Skeletal muscle satellite cell (primary cell): ENCODE measurements at regions not wholly inside any gene's neighbourhood (a gene's known extent, or its start where the extent isn't known, plus 50 kb on each side); places are given as distances from the start of the nearest gene placed in this dataset.
"Not testable (repeated sequence)": the region's sequence is repeated elsewhere in the genome, so short reads cannot be mapped to it uniquely, and the experiment has no call there.

Source experiments
- H3K27me3 ChIP-seq: 2 replicates; pipeline ENCODE4 v1.7.0; 2013; ENCODE audit warnings: low read length; ENCODE audit not compliant: control insufficient read depth, insufficient read depth
- H3K36me3 ChIP-seq: 2 replicates; pipeline ENCODE4 v1.7.0; 2013; ENCODE audit warnings: mild to moderate bottlenecking, control low read depth, low read length; ENCODE audit not compliant: insufficient read depth
- H3K4me1 ChIP-seq: 2 replicates; pipeline ENCODE4 v1.7.0; 2013; ENCODE audit warnings: low read length; ENCODE audit not compliant: control insufficient read depth, insufficient read depth
- H3K4me2 ChIP-seq: 2 replicates; pipeline ENCODE4 v1.7.0; 2013; ENCODE audit warnings: mild to moderate bottlenecking, low read length
- H3K4me3 ChIP-seq: 2 replicates; pipeline ENCODE4 v1.7.0; 2013; ENCODE audit warnings: low read length
- H3K9ac ChIP-seq: 2 replicates; pipeline ENCODE4 v1.7.0; 2013; ENCODE audit warnings: mild to moderate bottlenecking, low read depth, low read length, moderate library complexity
- H3K9me3 ChIP-seq: replicated peaks from 2 replicates; pipeline ENCODE4 v1.7.0; 2013; ENCODE audit warnings: mild to moderate bottlenecking, control low read depth, low read length

- no peak overlapping the region for H3K4me3 ChIP-seq
- no peaks in the 10 kb centered on the region for H3K4me1 ChIP-seq
- H3K27me3 ChIP-seq: no peaks in the 10 kb centered on the region
- no peak overlapping the region for H3K9ac ChIP-seq
- H3K36me3 ChIP-seq: no peaks in the 10 kb centered on the region
- H3K9me3 ChIP-seq: peaks cover under 1% of the 10 kb centered on the region
- no peak overlapping the region for H3K4me2 ChIP-seq
These were observed 101.3 kb upstream of the SALL3 start for GRCh38 chr18:78878335-78878734.

DNA sequence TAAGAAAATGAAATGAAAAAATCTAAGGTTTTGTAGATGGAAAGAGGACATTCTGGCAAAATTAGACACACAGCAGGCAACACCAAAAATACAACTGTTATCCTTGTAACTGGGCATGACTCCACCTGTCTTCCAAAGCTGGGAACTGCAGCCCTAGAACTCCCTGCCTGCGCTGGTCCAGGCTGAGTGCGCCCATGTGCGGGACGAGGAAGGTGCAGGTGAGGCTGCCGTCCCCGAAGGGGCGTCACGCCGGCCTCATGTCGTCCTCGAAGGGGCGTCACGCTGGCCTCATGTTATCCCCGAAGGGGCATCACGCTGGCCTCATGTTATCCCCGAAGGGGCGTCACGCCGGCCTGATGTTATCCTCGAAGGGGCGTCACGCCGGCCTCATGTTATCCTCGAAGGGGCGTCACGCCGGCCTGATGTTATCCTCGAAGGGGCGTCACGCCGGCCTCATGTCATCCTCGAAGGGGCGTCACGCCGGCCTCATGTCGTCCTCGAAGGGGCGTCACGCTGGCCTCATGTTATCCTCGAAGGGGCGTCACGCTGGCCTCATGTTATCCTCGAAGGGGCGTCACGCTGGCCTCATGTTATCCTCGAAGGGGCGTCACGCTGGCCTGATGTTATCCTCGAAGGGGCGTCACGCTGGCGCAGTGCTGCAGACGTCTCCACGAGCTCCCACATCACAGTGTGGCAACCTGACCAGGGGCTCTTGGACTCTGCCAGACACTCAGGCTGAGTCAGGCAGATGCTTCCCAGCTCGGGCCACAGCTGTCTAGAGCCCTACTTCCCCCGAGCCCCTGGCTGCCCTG is 100.3 kb upstream of the SALL3 start:
- H3K4me2 ChIP-seq, H3K4me3 ChIP-seq, H3K9ac ChIP-seq, H3K4me1 ChIP-seq, H3K27me3 ChIP-seq, H3K36me3 ChIP-seq, H3K9me3 ChIP-seq: not testable (repeated sequence)

- no peaks in the 10 kb centered on the region for H3K36me3 ChIP-seq
- H3K27me3 ChIP-seq: no peaks in the 10 kb centered on the region
- H3K4me2 ChIP-seq: no peak overlapping the region
- H3K9ac ChIP-seq: no peak overlapping the region
- H3K9me3 ChIP-seq: peaks cover 9% of the 10 kb centered on the region
- no peaks in the 10 kb centered on the region for H3K4me1 ChIP-seq
- no peak overlapping the region for H3K4me3 ChIP-seq
These were observed 97.0 kb upstream of the SALL3 start for GRCh38 chr18:78882585-78882984.

DNA sequence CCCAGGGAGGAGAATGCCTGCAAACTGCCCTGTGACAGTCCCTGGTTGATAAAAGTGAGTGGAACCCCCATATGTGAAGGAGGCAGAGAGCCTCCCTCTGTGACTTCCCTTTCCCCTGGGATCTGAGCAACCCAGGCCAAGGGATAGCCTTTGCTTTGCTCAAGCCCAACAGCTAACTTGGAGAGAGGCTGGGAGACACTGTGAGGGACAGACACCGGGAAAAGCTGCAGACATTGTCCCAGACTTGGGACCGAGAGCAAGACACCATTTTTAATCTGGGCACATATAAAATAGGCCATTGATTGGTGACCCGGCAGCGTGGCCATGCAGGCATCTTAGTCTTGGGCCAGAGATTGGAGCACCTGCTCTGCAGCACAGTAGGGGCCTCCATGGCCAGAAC is 96.1 kb upstream of the SALL3 start:
- H3K27me3 ChIP-seq: no peaks in the 10 kb centered on the region
- H3K36me3 ChIP-seq: no peaks in the 10 kb centered on the region
- peaks cover 9% of the 10 kb centered on the region for H3K9me3 ChIP-seq
- H3K4me3 ChIP-seq: no peak overlapping the region
- no peak overlapping the region for H3K9ac ChIP-seq
- no peaks in the 10 kb centered on the region for H3K4me1 ChIP-seq
- H3K4me2 ChIP-seq: no peak overlapping the region

DNA sequence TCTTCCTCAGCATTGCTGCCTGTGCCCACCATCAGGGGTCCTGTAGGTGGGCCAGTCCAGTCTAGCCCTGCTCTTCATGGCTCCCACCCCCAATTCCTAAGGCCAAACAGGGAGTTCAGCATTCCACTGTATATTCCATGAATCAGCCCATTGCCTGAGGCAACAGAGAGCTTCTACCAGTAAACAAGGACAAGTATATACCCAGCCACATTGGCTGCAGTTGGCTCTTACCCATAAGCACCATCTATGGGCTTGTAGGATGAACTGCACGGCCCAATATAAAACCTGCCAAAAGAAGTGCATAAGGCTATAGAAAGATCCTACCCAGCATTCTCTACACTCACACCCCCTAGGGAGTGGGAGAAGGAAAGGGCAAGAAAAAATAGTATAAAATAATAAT is 95.1 kb upstream of the SALL3 start:
- Histone ChIP-seq H3K36me3 (no peaks in the 10 kb centered on the region), H3K9me3 (peaks cover 9% of the 10 kb centered on the region), H3K9ac (no peak overlapping the region), H3K27me3 (no peaks in the 10 kb centered on the region), H3K4me1 (no peaks in the 10 kb centered on the region), H3K4me3 (no peak overlapping the region), H3K4me2 (no peak overlapping the region)

GRCh38 chr18:78889250-78889649 is 90.4 kb upstream of the SALL3 start:
- no peaks in the 10 kb centered on the region for H3K27me3 ChIP-seq
- no peaks in the 10 kb centered on the region for H3K4me1 ChIP-seq
- peaks cover 10% of the 10 kb centered on the region for H3K9me3 ChIP-seq
- no peak overlapping the region for H3K9ac ChIP-seq
- no peak overlapping the region for H3K4me3 ChIP-seq
- no peak overlapping the region for H3K4me2 ChIP-seq
- no peaks in the 10 kb centered on the region for H3K36me3 ChIP-seq

DNA sequence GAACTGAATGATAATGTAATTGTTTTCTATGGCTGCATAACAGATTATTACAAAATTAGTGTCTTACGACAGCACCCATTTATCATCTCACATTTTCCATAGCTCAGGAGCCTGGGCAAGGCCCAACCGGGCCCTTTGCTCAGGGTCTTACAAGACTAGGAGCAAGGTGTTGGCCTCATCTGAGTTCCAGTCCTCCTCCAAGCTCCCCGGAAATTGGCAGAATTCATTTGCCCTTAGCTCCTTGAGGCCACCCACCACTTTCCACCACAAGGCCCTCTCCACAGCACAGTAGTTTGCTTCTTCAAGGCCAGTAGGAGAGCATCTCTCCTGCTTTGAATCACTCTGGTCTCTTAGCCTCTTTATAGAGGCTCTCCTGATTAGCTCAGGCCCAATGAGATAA is 89.2 kb upstream of the SALL3 start:
- no peaks in the 10 kb centered on the region for H3K27me3 ChIP-seq
- peaks cover 8% of the 10 kb centered on the region for H3K9me3 ChIP-seq
- no peak overlapping the region for H3K4me3 ChIP-seq

DNA sequence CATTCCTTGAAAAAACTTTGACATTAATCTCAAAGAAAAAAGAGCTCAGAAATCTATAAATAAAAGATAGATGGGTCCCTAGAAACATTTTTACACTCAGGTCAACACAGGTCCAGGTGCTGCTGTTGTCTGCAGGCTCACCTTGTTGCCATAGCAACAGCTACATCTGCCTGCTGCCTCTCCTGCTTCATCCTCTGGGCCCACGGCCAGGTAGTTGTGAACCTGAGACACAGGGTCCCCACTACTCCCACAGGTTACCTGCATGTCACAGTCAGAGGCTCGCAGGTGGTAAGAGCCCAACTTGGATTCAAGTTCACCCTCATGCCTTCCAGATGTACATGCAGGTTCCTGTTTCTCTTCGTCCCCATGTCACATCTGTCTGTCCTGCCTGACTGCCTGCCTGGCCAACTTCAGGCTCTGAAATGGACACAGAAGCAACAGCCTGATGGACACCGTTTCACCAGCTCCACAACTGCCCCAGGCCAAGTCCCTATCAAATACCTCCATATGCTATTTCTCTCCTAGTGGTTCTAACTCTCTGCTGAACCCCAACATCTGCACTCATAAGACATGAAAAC is 88.3 kb upstream of the SALL3 start:
- H3K4me2 ChIP-seq: no peak overlapping the region
- no peaks in the 10 kb centered on the region for H3K36me3 ChIP-seq
- H3K9me3 ChIP-seq: peaks cover 13% of the 10 kb centered on the region
- H3K4me1 ChIP-seq: no peaks in the 10 kb centered on the region
- H3K4me3 ChIP-seq: no peak overlapping the region
- H3K9ac ChIP-seq: no peak overlapping the region
- no peaks in the 10 kb centered on the region for H3K27me3 ChIP-seq

More for the DNA sequence above, 89.2 kb upstream of the SALL3 start:
- H3K4me1 ChIP-seq: no peaks in the 10 kb centered on the region
- no peak overlapping the region for H3K9ac ChIP-seq
- H3K4me2 ChIP-seq: no peak overlapping the region
- H3K36me3 ChIP-seq: no peaks in the 10 kb centered on the region

GRCh38 chr18:78892177-78892576 is 87.4 kb upstream of the SALL3 start:
- Histone ChIP-seq H3K4me2 (no peak overlapping the region), H3K36me3 (no peaks in the 10 kb centered on the region), H3K4me1 (no peaks in the 10 kb centered on the region), H3K9ac (no peak overlapping the region), H3K4me3 (no peak overlapping the region), H3K9me3 (peaks cover 13% of the 10 kb centered on the region), H3K27me3 (no peaks in the 10 kb centered on the region)

- Histone ChIP-seq H3K36me3 (no peaks in the 10 kb centered on the region), H3K9me3 (peaks cover 13% of the 10 kb centered on the region), H3K4me1 (no peaks in the 10 kb centered on the region), H3K9ac (no peak overlapping the region), H3K4me3 (no peak overlapping the region), H3K27me3 (no peaks in the 10 kb centered on the region), H3K4me2 (no peak overlapping the region)
These were observed 86.9 kb upstream of the SALL3 start for GRCh38 chr18:78892721-78893120.

DNA sequence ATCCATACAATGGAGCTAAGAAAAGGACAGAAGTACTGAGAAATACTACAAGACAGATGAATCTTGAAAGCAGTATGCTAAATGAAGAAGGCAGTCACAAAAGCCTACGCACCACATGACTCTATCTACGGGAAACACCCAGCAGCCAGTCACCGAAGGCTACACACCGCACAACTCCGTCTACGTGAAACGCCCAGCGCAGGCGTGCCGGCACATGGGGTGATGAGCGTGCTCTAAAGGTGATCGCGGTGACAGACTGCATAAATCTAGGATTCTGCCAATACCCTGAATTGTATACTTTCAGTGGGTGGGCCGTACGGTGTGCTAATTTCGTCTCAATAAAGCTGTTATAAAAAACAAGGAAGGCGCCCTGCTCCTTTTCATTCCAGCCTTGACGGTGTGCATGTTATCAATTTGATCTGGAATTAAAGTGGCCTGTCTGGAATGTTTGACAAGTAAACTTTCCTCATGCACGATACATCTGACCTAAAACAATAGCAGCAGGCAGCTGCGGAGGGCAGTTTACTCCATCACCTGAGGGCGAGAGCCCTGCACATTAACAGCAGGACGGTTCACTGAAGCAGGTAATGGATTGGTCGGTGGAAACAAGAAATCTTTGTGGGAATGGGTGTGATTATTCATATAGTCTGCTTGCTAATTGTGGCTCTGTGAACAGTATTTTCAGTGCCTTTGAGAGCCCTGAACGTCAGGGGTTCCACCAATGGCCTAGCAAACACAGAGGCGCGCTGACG is 86.2 kb upstream of the SALL3 start:
- Histone ChIP-seq H3K9ac (no peak overlapping the region), H3K4me3 (no peak overlapping the region), H3K9me3 (peaks cover 13% of the 10 kb centered on the region), H3K4me1 (no peaks in the 10 kb centered on the region), H3K4me2 (no peak overlapping the region), H3K27me3 (no peaks in the 10 kb centered on the region), H3K36me3 (no peaks in the 10 kb centered on the region)

GRCh38 chr18:78894033-78894305 is 85.6 kb upstream of the SALL3 start:
- Histone ChIP-seq H3K27me3 (no peaks in the 10 kb centered on the region), H3K4me1 (no peaks in the 10 kb centered on the region), H3K4me3 (no peak overlapping the region), H3K4me2 (no peak overlapping the region), H3K36me3 (no peaks in the 10 kb centered on the region), H3K9ac (no peak overlapping the region), H3K9me3 (peaks cover 17% of the 10 kb centered on the region)
